Testis (tissue), 2 donors: ENCODE measurements at regions not wholly inside any gene's neighbourhood (a gene's known extent, or its start where the extent isn't known, plus 50 kb on each side); places are given as distances from the start of the nearest gene placed in this dataset.

Experiments
- DNase-seq: peaks from one replicate; pipeline ENCODE4 v3.0.0-alpha.2; 2019
- H3K27ac ChIP-seq, 2 donors: fragments of 200-600 bp; sonication (generic); one replicate each; pipeline ENCODE4 v1.5.1; 2019
- H3K27me3 ChIP-seq: fragments of 200-600 bp; sonication (generic); one replicate; pipeline ENCODE4 v1.5.1; 2019
- H3K36me3 ChIP-seq: fragments of 200-600 bp; sonication (generic); one replicate; pipeline ENCODE4 v1.5.1; 2017; ENCODE audit warnings: low read depth; ENCODE audit errors: missing control alignments
- H3K4me1 ChIP-seq: fragments of 200-600 bp; sonication (generic); one replicate; pipeline ENCODE4 v1.5.1; 2019
- H3K4me3 ChIP-seq, 2 donors: fragments of 200-600 bp; sonication (generic); one replicate each; pipeline ENCODE4 v1.5.1; 2017 to 2019
- H3K9me3 ChIP-seq: fragments of 200-600 bp; sonication (generic); one replicate; pipeline ENCODE4 v1.5.1; 2017
- CTCF ChIP-seq, 3 experiments: fragments of 450-650 bp in 2 of 3; fragments of 200-600 bp in 1 of 3; sonication (generic) in 1 of 3; IDR thresholded peaks; one replicate each; pipeline ENCODE4 v1.5.1; 2016 to 2019; ENCODE audit warnings: antibody characterized with exemption in 3 of 3, mild to moderate bottlenecking in 2 of 3, moderate library complexity in 1 of 3
- POLR2A ChIP-seq: fragments of 450-650 bp; IDR thresholded peaks from one replicate; pipeline ENCODE4 v1.6.1; 2017; ENCODE audit warnings: antibody characterized with exemption, mild to moderate bottlenecking, moderate library complexity
- WGBS, 2 donors: methylation state at CpG; one replicate each; pipeline ENCODE4 v1.1.5; 2018; 5-methylcytosine and 5-hydroxymethylcytosine counted together
- intact Hi-C: fragments of 100-400 bp; cut with DNase I; formaldehyde crosslinking; loops from one replicate; pipeline ENCODE4 v1.15.1; 2023; ENCODE audit warnings: low total_unique reads

- no peak for DNase-seq
- intact Hi-C loops, result no loop called here
- 75 to 93% methylated on average over 8 to 11 of the region's 11 CpGs for WGBS, 2 donors
Measured at GRCh38 chr2:172270278-172271079, 156.9 kb upstream of the ITGA6 start.

GRCh38 chr2:172273910-172274571 is 153.3 kb upstream of the ITGA6 start:
- no peak overlapping the region for H3K27ac ChIP-seq
- no peak overlapping the region for H3K4me3 ChIP-seq
- TF ChIP-seq POLR2A, result no peak
- no peak for TF ChIP-seq CTCF (IDR thresholded peaks at IDR 0.05)
- no peaks in the 10 kb centered on the region for H3K36me3 ChIP-seq
- intact Hi-C loops, result no loop called here
- no peak for DNase-seq
- 67 to 74% methylated on average over 6 of the region's 6 CpGs for WGBS, 2 donors
- peaks cover 3% of the 10 kb centered on the region for H3K4me1 ChIP-seq
- H3K9me3 ChIP-seq, result no peaks in the 10 kb centered on the region
- no peaks in the 10 kb centered on the region for H3K27me3 ChIP-seq

More at GRCh38 chr2:172270278-172271079, 156.9 kb upstream of the ITGA6 start:
- H3K4me3 ChIP-seq, result no peak overlapping the region
- H3K4me1 ChIP-seq, result peaks cover 3% of the 10 kb centered on the region
- TF ChIP-seq POLR2A, result no peak
- H3K36me3 ChIP-seq, result no peaks in the 10 kb centered on the region
- H3K27ac ChIP-seq, result no peak overlapping the region
- no peaks in the 10 kb centered on the region for H3K27me3 ChIP-seq
- H3K9me3 ChIP-seq, result no peaks in the 10 kb centered on the region

- H3K36me3 ChIP-seq, result no peaks in the 10 kb centered on the region
- H3K4me1 ChIP-seq, result peaks cover 3% of the 10 kb centered on the region
- no peak overlapping the region for H3K4me3 ChIP-seq
- no peaks in the 10 kb centered on the region for H3K27me3 ChIP-seq
- intact Hi-C loops, result no loop called here
- WGBS, 2 donors, result 92 to 93% methylated on average over 5 of the region's 5 CpGs
- no peaks in the 10 kb centered on the region for H3K9me3 ChIP-seq
- no peak for DNase-seq
- no peak overlapping the region for H3K27ac ChIP-seq
- TF ChIP-seq POLR2A, result no peak
- no peak for TF ChIP-seq CTCF (IDR thresholded peaks at IDR 0.05)
Measured at GRCh38 chr2:172275239-172275638, 152.1 kb upstream of the ITGA6 start.

GRCh38 chr2:172276961-172277360 is 150.4 kb upstream of the ITGA6 start:
- DNase-seq, result no peak

More at GRCh38 chr2:172276961-172277360, 150.4 kb upstream of the ITGA6 start:
- intact Hi-C loops, result no loop called here
- Histone ChIP-seq H3K27me3 (no peaks in the 10 kb centered on the region), H3K9me3 (no peaks in the 10 kb centered on the region), H3K27ac (no peak overlapping the region), H3K4me1 (peaks cover 3% of the 10 kb centered on the region), H3K4me3 (no peak overlapping the region), H3K36me3 (no peaks in the 10 kb centered on the region)
- TF ChIP-seq CTCF (IDR thresholded peaks at IDR 0.05), result no peak
- no peak for TF ChIP-seq POLR2A
